ENCODE measurements at regions not wholly inside any gene's neighbourhood (a gene's known extent, or its start where the extent isn't known, plus 50 kb on each side); places are given as distances from the start of the nearest gene placed in this dataset.

GRCh38 chr10:6350609-6351008 lies 147.9 kb downstream of the PFKFB3 start (continued):
- no peak for TF ChIP-seq ZBTB33 (IDR thresholded peaks at IDR 0.05; ENCODE audit: extremely low read depth, insufficient replicate concordance, low read length)
- no peak for TF ChIP-seq EGR1 (IDR thresholded peaks at IDR 0.05; ENCODE audit: low read depth)
- TF ChIP-seq CBX3 (IDR thresholded peaks at IDR 0.05; ENCODE audit: low read depth): no peak
- TF ChIP-seq ZFX (IDR thresholded peaks at IDR 0.05): no peak
- no peak for TF ChIP-seq JUND (IDR thresholded peaks at IDR 0.05)
- no peak for TF ChIP-seq ELF1 (IDR thresholded peaks at IDR 0.05; ENCODE audit: borderline replicate concordance, low read depth)

- Histone ChIP-seq H2AFZ (ENCODE audit: low read depth, low read length, poor library complexity, severe bottlenecking) (no peak overlapping the region), H3K79me2 (ENCODE audit: insufficient read depth, low read length) (no peaks in the 10 kb centered on the region), H3K9ac (ENCODE audit: low read length) (no peak overlapping the region), H3K4me1 (ENCODE audit: control insufficient read depth in 1 of 2, insufficient read depth in 2 of 2, low read length in 2 of 2) (no peaks in the 10 kb centered on the region), H4K20me1 (ENCODE audit: insufficient read depth) (no peaks in the 10 kb centered on the region), H3K27me3 (ENCODE audit: insufficient read depth, low read length) (no peaks in the 10 kb centered on the region), H3K9me2 (ENCODE audit: insufficient read depth) (no peaks in the 10 kb centered on the region), H3K27ac (ENCODE audit: low read depth, low read length) (no peak overlapping the region), H3K9me3 (ENCODE audit: control insufficient read depth in 1 of 2, insufficient read depth in 1 of 2, low read depth in 1 of 2, low read length in 2 of 2) (no peaks in the 10 kb centered on the region), H3K4me3 (replicated peaks in 1 of 2; ENCODE audit: low read depth in 1 of 2, low read length in 2 of 2) (no peak overlapping the region), H3K36me3 (ENCODE audit: control insufficient read depth in 1 of 2, insufficient read depth in 2 of 2, low read length in 2 of 2) (no peaks in the 10 kb centered on the region), H3K4me2 (ENCODE audit: low read length) (no peak overlapping the region)
- intact Hi-C loops (cut with micrococcal nuclease): no loop called here
- no TSS peak for BruUV-seq (replicated peaks)
- POLR2A ChIA-PET: no interaction called here
- CTCF ChIA-PET: no interaction called here
- ATAC-seq (no peak), DNase-seq (ENCODE audit: low read depth, low spot score) (no peak)
- RAD21 ChIA-PET (ENCODE audit: low non-redundant PET in 1 of 2, low total read pairs in 2 of 2, uncharacterized antibody in 2 of 2, unreplicated experiment in 2 of 2): no interaction called here
- TF ChIP-seq POLR2AphosphoS5 (IDR thresholded peaks at IDR 0.05; ENCODE audit: low read depth, low read length): no peak
- TF ChIP-seq ZBTB33 (IDR thresholded peaks at IDR 0.05; ENCODE audit: extremely low read depth, insufficient replicate concordance, low read length): no peak
- no peak for TF ChIP-seq CTCF (IDR thresholded peaks at IDR 0.05 in 2 of 3, conservative IDR thresholded peaks at IDR 0.05 in 1 of 3; ENCODE audit: borderline replicate concordance in 1 of 3, insufficient read depth in 1 of 3, low read depth in 2 of 3, low read length in 2 of 3)
- no peak for TF ChIP-seq EGR1 (IDR thresholded peaks at IDR 0.05; ENCODE audit: low read depth)
- TF ChIP-seq CBX3 (IDR thresholded peaks at IDR 0.05; ENCODE audit: low read depth): no peak
- TF ChIP-seq SIN3A (IDR thresholded peaks at IDR 0.05; ENCODE audit: low read depth): no peak
- no peak for TF ChIP-seq POLR2A (IDR thresholded peaks at IDR 0.05; ENCODE audit: borderline replicate concordance, extremely low read depth, insufficient read depth, insufficient read length)
- no peak for TF ChIP-seq SRF (IDR thresholded peaks at IDR 0.05; ENCODE audit: low read depth)
- TF ChIP-seq EZH2phosphoT487 (IDR thresholded peaks at IDR 0.05; ENCODE audit: borderline replicate concordance): no peak
- TF ChIP-seq ATF3 (IDR thresholded peaks at IDR 0.05): no peak
- TF ChIP-seq JUND (IDR thresholded peaks at IDR 0.05): no peak
- no peak for TF ChIP-seq ZFX (IDR thresholded peaks at IDR 0.05)
- TF ChIP-seq ELF1 (IDR thresholded peaks at IDR 0.05; ENCODE audit: borderline replicate concordance, low read depth): no peak
- no peak for TF ChIP-seq EZH2 (IDR thresholded peaks at IDR 0.05)
- TF ChIP-seq REST (IDR thresholded peaks at IDR 0.05; ENCODE audit: low read depth): no peak
- TF ChIP-seq MAX (IDR thresholded peaks at IDR 0.05): no peak
Observed at GRCh38 chr10:6351495-6351894, 148.8 kb downstream of the PFKFB3 start.

Measured in HCT116 (cell line).